ENCODE measurements at regions not wholly inside any gene's neighbourhood (a gene's known extent, or its start where the extent isn't known, plus 50 kb on each side); places are given as distances from the start of the nearest gene placed in this dataset.

DNA sequence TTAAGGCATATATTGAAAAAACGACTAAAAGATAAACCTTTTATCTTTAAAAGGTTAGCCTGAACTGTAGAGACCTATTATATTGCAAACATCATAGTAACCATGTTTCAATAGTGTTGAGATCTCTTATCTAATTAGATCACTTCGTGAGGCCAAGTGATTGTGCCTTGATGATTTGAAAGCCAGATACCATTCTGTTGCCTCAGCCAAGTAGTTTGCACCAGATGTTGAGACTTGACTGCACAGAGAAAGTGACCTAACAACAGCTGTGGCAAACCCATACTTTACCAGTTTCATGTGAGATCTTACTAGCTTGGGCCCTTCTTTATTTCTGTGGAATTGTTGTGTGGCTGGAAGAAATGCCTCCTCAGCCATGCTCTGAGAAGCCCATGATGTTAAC, 717.3 kb downstream of the KCNJ2 start:
- no peaks in the 10 kb centered on the region for H3K27me3 ChIP-seq (ENCODE audit: control insufficient read depth in 4 of 4, insufficient read depth in 4 of 4, low read length in 3 of 4)
- no peaks in the 10 kb centered on the region for H3K36me3 ChIP-seq (ENCODE audit: control insufficient read depth in 4 of 4, insufficient read depth in 3 of 4, low read depth in 1 of 4, low read length in 3 of 4)
- 58% methylated on average over 2 of the region's 2 CpGs for WGBS
- TF ChIP-seq JUND (IDR thresholded peaks at IDR 0.05): no peak
- H3K9me3 ChIP-seq (ENCODE audit: control insufficient read depth in 4 of 4, low read length in 3 of 4): no peaks in the 10 kb centered on the region
- no peaks in the 10 kb centered on the region for H3K4me1 ChIP-seq (ENCODE audit: control insufficient read depth in 4 of 4, insufficient read depth in 4 of 4, low read length in 3 of 4)
- H3K9ac ChIP-seq (ENCODE audit: low read depth in 1 of 2, low read length in 2 of 2): no peak overlapping the region
- H3K27ac ChIP-seq (ENCODE audit: low read depth in 1 of 2, low read length in 2 of 2): no peak overlapping the region
- no peak for DNase-seq (ENCODE audit: low spot score)
- no peak overlapping the region for H3K4me3 ChIP-seq (ENCODE audit: low read depth in 1 of 3, low read length in 3 of 3)

DNA sequence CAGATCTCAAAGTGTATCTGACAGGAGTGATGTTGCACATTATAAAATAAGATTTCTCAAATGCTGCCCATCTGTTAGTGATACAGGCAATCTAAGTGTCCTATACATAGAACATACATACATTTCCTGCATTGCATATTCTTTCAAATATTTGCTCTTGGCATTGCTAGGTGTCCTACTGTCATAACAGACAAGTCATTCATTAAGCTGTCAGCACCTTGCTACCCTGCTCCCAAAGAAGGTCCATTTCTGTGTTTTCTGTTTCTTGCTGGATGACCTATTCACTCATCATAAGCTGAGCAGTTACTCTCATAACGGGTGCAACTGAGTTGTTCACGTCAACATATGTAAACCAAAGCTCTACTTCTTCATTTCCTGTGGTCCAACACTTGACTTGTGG, 719.0 kb downstream of the KCNJ2 start:
- no peaks in the 10 kb centered on the region for H3K4me1 ChIP-seq (ENCODE audit: control insufficient read depth in 4 of 4, insufficient read depth in 4 of 4, low read length in 3 of 4)
- H3K36me3 ChIP-seq (ENCODE audit: control insufficient read depth in 4 of 4, insufficient read depth in 3 of 4, low read depth in 1 of 4, low read length in 3 of 4): no peaks in the 10 kb centered on the region
- TF ChIP-seq HNF4G (IDR thresholded peaks at IDR 0.05): no peak
- TF ChIP-seq, protein P1, sequence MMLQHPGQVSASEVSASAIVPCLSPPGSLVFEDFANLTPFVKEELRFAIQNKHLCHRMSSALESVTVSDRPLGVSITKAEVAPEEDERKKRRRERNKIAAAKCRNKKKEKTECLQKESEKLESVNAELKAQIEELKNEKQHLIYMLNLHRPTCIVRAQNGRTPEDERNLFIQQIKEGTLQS (IDR thresholded peaks at IDR 0.05): no peak
- TF ChIP-seq GABPA (IDR thresholded peaks at IDR 0.05 in 1 of 2, conservative IDR thresholded peaks at IDR 0.05 in 1 of 2): no peak
- TF ChIP-seq RXRA (IDR thresholded peaks at IDR 0.05): no peak
- no peaks in the 10 kb centered on the region for H3K9me3 ChIP-seq (ENCODE audit: control insufficient read depth in 4 of 4, low read length in 3 of 4)
- H3K9ac ChIP-seq (ENCODE audit: low read depth in 1 of 2, low read length in 2 of 2): no peak overlapping the region
- H3K27ac ChIP-seq (ENCODE audit: low read depth in 1 of 2, low read length in 2 of 2): no peak overlapping the region
- 85% methylated on average over 2 of the region's 2 CpGs for WGBS
- no peak overlapping the region for H3K4me3 ChIP-seq (ENCODE audit: low read depth in 1 of 3, low read length in 3 of 3)
- DNase-seq (ENCODE audit: low spot score): no peak
- H3K27me3 ChIP-seq (ENCODE audit: control insufficient read depth in 4 of 4, insufficient read depth in 4 of 4, low read length in 3 of 4): no peaks in the 10 kb centered on the region

DNA sequence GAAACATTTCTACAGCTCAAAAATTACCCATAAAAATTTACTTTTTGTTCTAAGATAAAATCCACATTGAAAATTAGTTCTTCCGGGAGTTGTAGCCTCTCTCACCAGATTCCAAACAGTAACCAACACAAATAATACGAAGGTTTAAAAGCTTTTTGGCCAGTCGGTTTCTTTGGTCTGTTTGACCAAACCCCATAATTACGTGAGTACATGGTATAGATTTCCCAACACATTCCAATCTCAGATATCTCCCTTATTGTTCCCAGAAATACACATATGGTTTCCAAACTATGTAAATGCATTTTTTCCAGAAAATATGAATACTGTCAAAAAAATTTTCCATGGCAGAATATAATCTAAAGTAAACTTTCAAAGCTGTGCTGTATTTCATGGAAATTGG, 722.0 kb downstream of the KCNJ2 start:
- Histone ChIP-seq H3K9me3 (ENCODE audit: control insufficient read depth in 4 of 4, low read length in 3 of 4) (no peaks in the 10 kb centered on the region), H3K9ac (ENCODE audit: low read depth in 1 of 2, low read length in 2 of 2) (no peak overlapping the region), H3K36me3 (ENCODE audit: control insufficient read depth in 4 of 4, insufficient read depth in 3 of 4, low read depth in 1 of 4, low read length in 3 of 4) (no peaks in the 10 kb centered on the region), H3K4me1 (ENCODE audit: control insufficient read depth in 4 of 4, insufficient read depth in 4 of 4, low read length in 3 of 4) (no peaks in the 10 kb centered on the region), H3K4me3 (ENCODE audit: low read depth in 1 of 3, low read length in 3 of 3) (no peak overlapping the region), H3K27me3 (ENCODE audit: control insufficient read depth in 4 of 4, insufficient read depth in 4 of 4, low read length in 3 of 4) (no peaks in the 10 kb centered on the region), H3K27ac (ENCODE audit: low read depth in 1 of 2, low read length in 2 of 2) (no peak overlapping the region)
- TF ChIP-seq, protein P2, sequence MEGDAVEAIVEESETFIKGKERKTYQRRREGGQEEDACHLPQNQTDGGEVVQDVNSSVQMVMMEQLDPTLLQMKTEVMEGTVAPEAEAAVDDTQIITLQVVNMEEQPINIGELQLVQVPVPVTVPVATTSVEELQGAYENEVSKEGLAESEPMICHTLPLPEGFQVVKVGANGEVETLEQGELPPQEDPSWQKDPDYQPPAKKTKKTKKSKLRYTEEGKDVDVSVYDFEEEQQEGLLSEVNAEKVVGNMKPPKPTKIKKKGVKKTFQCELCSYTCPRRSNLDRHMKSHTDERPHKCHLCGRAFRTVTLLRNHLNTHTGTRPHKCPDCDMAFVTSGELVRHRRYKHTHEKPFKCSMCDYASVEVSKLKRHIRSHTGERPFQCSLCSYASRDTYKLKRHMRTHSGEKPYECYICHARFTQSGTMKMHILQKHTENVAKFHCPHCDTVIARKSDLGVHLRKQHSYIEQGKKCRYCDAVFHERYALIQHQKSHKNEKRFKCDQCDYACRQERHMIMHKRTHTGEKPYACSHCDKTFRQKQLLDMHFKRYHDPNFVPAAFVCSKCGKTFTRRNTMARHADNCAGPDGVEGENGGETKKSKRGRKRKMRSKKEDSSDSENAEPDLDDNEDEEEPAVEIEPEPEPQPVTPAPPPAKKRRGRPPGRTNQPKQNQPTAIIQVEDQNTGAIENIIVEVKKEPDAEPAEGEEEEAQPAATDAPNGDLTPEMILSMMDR (IDR thresholded peaks at IDR 0.05; ENCODE audit: low read depth, low read length, missing input control): no peak
- WGBS: 87% methylated on average over 4 of the region's 4 CpGs
- DNase-seq (ENCODE audit: low spot score): no peak

DNA sequence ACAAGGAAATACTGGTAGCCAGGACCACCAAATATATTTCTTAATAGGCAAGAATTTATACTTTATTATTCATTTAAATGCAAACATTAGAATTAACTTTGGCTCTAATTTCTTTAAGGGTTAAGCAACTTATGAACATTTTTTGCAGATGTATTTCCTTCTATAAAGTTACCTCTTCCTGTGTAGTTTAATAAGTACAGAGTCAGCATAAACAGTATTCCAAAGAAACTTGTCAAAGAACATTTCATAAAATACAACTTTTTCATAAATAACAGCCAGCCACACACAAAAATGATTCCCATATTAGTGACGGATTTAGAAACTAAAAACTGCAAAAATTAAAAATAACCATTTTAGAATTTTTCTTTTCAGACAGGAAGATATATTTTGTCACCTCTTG, 723.2 kb downstream of the KCNJ2 start:
- H3K36me3 ChIP-seq (ENCODE audit: control insufficient read depth in 4 of 4, insufficient read depth in 3 of 4, low read depth in 1 of 4, low read length in 3 of 4): no peaks in the 10 kb centered on the region
- 83% methylated on average over 1 of the region's 1 CpG for WGBS
- no peak overlapping the region for H3K4me3 ChIP-seq (ENCODE audit: low read depth in 1 of 3, low read length in 3 of 3)
- H3K4me1 ChIP-seq (ENCODE audit: control insufficient read depth in 4 of 4, insufficient read depth in 4 of 4, low read length in 3 of 4): no peaks in the 10 kb centered on the region
- no peaks in the 10 kb centered on the region for H3K9me3 ChIP-seq (ENCODE audit: control insufficient read depth in 4 of 4, low read length in 3 of 4)
- DNase-seq (ENCODE audit: low spot score): no peak
- no peak overlapping the region for H3K9ac ChIP-seq (ENCODE audit: low read depth in 1 of 2, low read length in 2 of 2)
- no peak overlapping the region for H3K27ac ChIP-seq (ENCODE audit: low read depth in 1 of 2, low read length in 2 of 2)
- no peaks in the 10 kb centered on the region for H3K27me3 ChIP-seq (ENCODE audit: control insufficient read depth in 4 of 4, insufficient read depth in 4 of 4, low read length in 3 of 4)
- no peak for TF ChIP-seq YY1 (IDR thresholded peaks at IDR 0.05)
- no peak for TF ChIP-seq GABPA (IDR thresholded peaks at IDR 0.05 in 1 of 2, conservative IDR thresholded peaks at IDR 0.05 in 1 of 2)
- no peak for TF ChIP-seq SP1 (IDR thresholded peaks at IDR 0.05)
- TF ChIP-seq, protein P3, sequence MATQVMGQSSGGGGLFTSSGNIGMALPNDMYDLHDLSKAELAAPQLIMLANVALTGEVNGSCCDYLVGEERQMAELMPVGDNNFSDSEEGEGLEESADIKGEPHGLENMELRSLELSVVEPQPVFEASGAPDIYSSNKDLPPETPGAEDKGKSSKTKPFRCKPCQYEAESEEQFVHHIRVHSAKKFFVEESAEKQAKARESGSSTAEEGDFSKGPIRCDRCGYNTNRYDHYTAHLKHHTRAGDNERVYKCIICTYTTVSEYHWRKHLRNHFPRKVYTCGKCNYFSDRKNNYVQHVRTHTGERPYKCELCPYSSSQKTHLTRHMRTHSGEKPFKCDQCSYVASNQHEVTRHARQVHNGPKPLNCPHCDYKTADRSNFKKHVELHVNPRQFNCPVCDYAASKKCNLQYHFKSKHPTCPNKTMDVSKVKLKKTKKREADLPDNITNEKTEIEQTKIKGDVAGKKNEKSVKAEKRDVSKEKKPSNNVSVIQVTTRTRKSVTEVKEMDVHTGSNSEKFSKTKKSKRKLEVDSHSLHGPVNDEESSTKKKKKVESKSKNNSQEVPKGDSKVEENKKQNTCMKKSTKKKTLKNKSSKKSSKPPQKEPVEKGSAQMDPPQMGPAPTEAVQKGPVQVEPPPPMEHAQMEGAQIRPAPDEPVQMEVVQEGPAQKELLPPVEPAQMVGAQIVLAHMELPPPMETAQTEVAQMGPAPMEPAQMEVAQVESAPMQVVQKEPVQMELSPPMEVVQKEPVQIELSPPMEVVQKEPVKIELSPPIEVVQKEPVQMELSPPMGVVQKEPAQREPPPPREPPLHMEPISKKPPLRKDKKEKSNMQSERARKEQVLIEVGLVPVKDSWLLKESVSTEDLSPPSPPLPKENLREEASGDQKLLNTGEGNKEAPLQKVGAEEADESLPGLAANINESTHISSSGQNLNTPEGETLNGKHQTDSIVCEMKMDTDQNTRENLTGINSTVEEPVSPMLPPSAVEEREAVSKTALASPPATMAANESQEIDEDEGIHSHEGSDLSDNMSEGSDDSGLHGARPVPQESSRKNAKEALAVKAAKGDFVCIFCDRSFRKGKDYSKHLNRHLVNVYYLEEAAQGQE (IDR thresholded peaks at IDR 0.05): no peak
- no peak for TF ChIP-seq JUND (IDR thresholded peaks at IDR 0.05)
- no peak for TF ChIP-seq FOXA1 (IDR thresholded peaks at IDR 0.05)
- TF ChIP-seq, protein P4, sequence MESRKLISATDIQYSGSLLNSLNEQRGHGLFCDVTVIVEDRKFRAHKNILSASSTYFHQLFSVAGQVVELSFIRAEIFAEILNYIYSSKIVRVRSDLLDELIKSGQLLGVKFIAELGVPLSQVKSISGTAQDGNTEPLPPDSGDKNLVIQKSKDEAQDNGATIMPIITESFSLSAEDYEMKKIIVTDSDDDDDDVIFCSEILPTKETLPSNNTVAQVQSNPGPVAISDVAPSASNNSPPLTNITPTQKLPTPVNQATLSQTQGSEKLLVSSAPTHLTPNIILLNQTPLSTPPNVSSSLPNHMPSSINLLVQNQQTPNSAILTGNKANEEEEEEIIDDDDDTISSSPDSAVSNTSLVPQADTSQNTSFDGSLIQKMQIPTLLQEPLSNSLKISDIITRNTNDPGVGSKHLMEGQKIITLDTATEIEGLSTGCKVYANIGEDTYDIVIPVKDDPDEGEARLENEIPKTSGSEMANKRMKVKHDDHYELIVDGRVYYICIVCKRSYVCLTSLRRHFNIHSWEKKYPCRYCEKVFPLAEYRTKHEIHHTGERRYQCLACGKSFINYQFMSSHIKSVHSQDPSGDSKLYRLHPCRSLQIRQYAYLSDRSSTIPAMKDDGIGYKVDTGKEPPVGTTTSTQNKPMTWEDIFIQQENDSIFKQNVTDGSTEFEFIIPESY (IDR thresholded peaks at IDR 0.05): no peak
- TF ChIP-seq HNF4G (IDR thresholded peaks at IDR 0.05): no peak
- TF ChIP-seq NR2F2 (IDR thresholded peaks at IDR 0.05): no peak
- no peak for TF ChIP-seq RXRA (IDR thresholded peaks at IDR 0.05)
- TF ChIP-seq RAD21 (IDR thresholded peaks at IDR 0.05): no peak
- no peak for TF ChIP-seq FOXA2 (IDR thresholded peaks at IDR 0.05)
- TF ChIP-seq, protein P5, sequence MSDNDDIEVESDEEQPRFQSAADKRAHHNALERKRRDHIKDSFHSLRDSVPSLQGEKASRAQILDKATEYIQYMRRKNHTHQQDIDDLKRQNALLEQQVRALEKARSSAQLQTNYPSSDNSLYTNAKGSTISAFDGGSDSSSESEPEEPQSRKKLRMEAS (IDR thresholded peaks at IDR 0.05): no peak

Data from liver (tissue), 8 donors.